ENCODE measurements at regions not wholly inside any gene's neighbourhood (a gene's known extent, or its start where the extent isn't known, plus 50 kb on each side); places are given as distances from the start of the nearest gene placed in this dataset.

GRCh38 chr12:4850857-4851380, 58.8 kb upstream of the KCNA1 start:
- WGBS (ENCODE audit: insufficient coverage), result 90% methylated on average over 8 of the region's 9 CpGs
- intact Hi-C loops (cut with micrococcal nuclease), result no loop called here

GRCh38 chr12:4852308-4852707, 57.4 kb upstream of the KCNA1 start:
- Histone ChIP-seq H3K9me3 (ENCODE audit: control extremely low read depth in 1 of 3, control insufficient read depth in 2 of 3, insufficient read depth in 1 of 3, low read length in 2 of 3) (peaks cover 0 to 3% (median 0%) of the 10 kb centered on the region in 3 donors), H3K4me2 (replicated peaks; ENCODE audit: low read depth, low read length, poor library complexity, severe bottlenecking) (no peak overlapping the region), H4K20me1 (ENCODE audit: control insufficient read depth, insufficient read depth, low read length, poor library complexity, severe bottlenecking) (no peaks in the 10 kb centered on the region), H3K9ac (ENCODE audit: low read length) (no peak overlapping the region), H2AFZ (ENCODE audit: insufficient read depth, low read depth, low read length, poor library complexity, severe bottlenecking) (no peak overlapping the region), H3K27ac (ENCODE audit: low read length in 2 of 2) (no peak overlapping the region), H3K79me2 (ENCODE audit: control insufficient read depth, insufficient read depth, low read length) (no peaks in the 10 kb centered on the region), H3K4me3 (ENCODE audit: control extremely low read depth in 1 of 5, extremely low read depth in 1 of 5, insufficient read depth in 1 of 5, low read depth in 2 of 5, low read length in 4 of 5) (no peak overlapping the region), H3K4me1 (ENCODE audit: control insufficient read depth in 2 of 2, insufficient read depth in 2 of 2, low read length in 2 of 2) (peaks cover 6 to 12% of the 10 kb centered on the region in 2 donors), H3K27me3 (replicated peaks in 1 of 4; ENCODE audit: control extremely low read depth in 1 of 4, control insufficient read depth in 3 of 4, insufficient read depth in 4 of 4, low read length in 3 of 4) (peaks cover 0 to 1% (median under 1%) of the 10 kb centered on the region in 4 experiments), H3K36me3 (replicated peaks in 1 of 2; ENCODE audit: control extremely low read depth in 1 of 2, control insufficient read depth in 1 of 2, extremely low read depth in 1 of 2, insufficient read depth in 2 of 2, low read length in 1 of 2) (no peaks in the 10 kb centered on the region)
- ATAC-seq (ENCODE audit: low read depth) (no peak), DNase-seq (no peak)
- Mint-ChIP-seq H3K4me1 (peaks cover 9% of the 10 kb centered on the region), H3K4me3 (no peak overlapping the region), H3K9me3 (ENCODE audit: insufficient read depth) (no peaks in the 10 kb centered on the region), H3K27ac (no peak overlapping the region), H3K27me3 (peaks cover 6% of the 10 kb centered on the region)
- TF ChIP-seq CTCF (IDR thresholded peaks at IDR 0.05) (no peak), EZH2 (IDR thresholded peaks at IDR 0.05; ENCODE audit: borderline replicate concordance, insufficient read depth, low read depth, low read length, poor library complexity, severe bottlenecking) (no peak)
- ChIA-PET POLR2A (no interaction called here), CTCF (interaction anchor here (1.9 kb wide), 1 partner anchor 18 kb away, joined by 5 read pairs; no protein-coding TSS in a partner anchor)
- 99% methylated on average over 7 of the region's 8 CpGs for WGBS (ENCODE audit: insufficient coverage)
- intact Hi-C loops (cut with micrococcal nuclease), result no loop called here

More at GRCh38 chr12:4850857-4851380, 58.8 kb upstream of the KCNA1 start:
- DNase-seq (no peak), ATAC-seq (ENCODE audit: low read depth) (no peak)
- H3K27ac Mint-ChIP-seq, result no peak overlapping the region
- peaks cover 0 to 3% (median 0%) of the 10 kb centered on the region in 3 donors for H3K9me3 ChIP-seq (ENCODE audit: control extremely low read depth in 1 of 3, control insufficient read depth in 2 of 3, insufficient read depth in 1 of 3, low read length in 2 of 3)
- peaks cover 6% of the 10 kb centered on the region for H3K27me3 Mint-ChIP-seq
- H4K20me1 ChIP-seq (ENCODE audit: control insufficient read depth, insufficient read depth, low read length, poor library complexity, severe bottlenecking), result no peaks in the 10 kb centered on the region
- H3K9ac ChIP-seq (ENCODE audit: low read length), result no peak overlapping the region
- ChIA-PET POLR2A (no interaction called here), CTCF (interaction anchor here (1.0 to 4.9 kb wide), 4 partner anchors 8 to 41 kb away, joined by 3 to 47 read pairs (median 4); a partner anchor contains a TSS)
- no peak overlapping the region for H3K27ac ChIP-seq (ENCODE audit: low read length in 2 of 2)
- H3K27me3 ChIP-seq (replicated peaks in 1 of 4; ENCODE audit: control extremely low read depth in 1 of 4, control insufficient read depth in 3 of 4, insufficient read depth in 4 of 4, low read length in 3 of 4), result no peaks in the 10 kb centered on the region
- no peak overlapping the region for H2AFZ ChIP-seq (ENCODE audit: insufficient read depth, low read depth, low read length, poor library complexity, severe bottlenecking)
- H3K4me1 Mint-ChIP-seq, result peaks cover 9% of the 10 kb centered on the region
- H3K4me3 ChIP-seq (ENCODE audit: control extremely low read depth in 1 of 5, extremely low read depth in 1 of 5, insufficient read depth in 1 of 5, low read depth in 2 of 5, low read length in 4 of 5), result no peak overlapping the region
- H3K9me3 Mint-ChIP-seq (ENCODE audit: insufficient read depth), result no peaks in the 10 kb centered on the region
- H3K4me2 ChIP-seq (replicated peaks; ENCODE audit: low read depth, low read length, poor library complexity, severe bottlenecking), result no peak overlapping the region
- H3K4me1 ChIP-seq (ENCODE audit: control insufficient read depth in 2 of 2, insufficient read depth in 2 of 2, low read length in 2 of 2), result peaks cover 5 to 11% of the 10 kb centered on the region in 2 donors
- no peak overlapping the region for H3K4me3 Mint-ChIP-seq
- TF ChIP-seq EZH2 (IDR thresholded peaks at IDR 0.05; ENCODE audit: borderline replicate concordance, insufficient read depth, low read depth, low read length, poor library complexity, severe bottlenecking) (no peak), CTCF (IDR thresholded peaks at IDR 0.05) (no peak)
- no peaks in the 10 kb centered on the region for H3K79me2 ChIP-seq (ENCODE audit: control insufficient read depth, insufficient read depth, low read length)
- H3K36me3 ChIP-seq (replicated peaks in 1 of 2; ENCODE audit: control extremely low read depth in 1 of 2, control insufficient read depth in 1 of 2, extremely low read depth in 1 of 2, insufficient read depth in 2 of 2, low read length in 1 of 2), result no peaks in the 10 kb centered on the region

Measured in B cell (primary cell).